K562 (cell line): ENCODE measurements at regions not wholly inside any gene's neighbourhood (a gene's known extent, or its start where the extent isn't known, plus 50 kb on each side); places are given as distances from the start of the nearest gene placed in this dataset.
A peak's percentile ranks its signal among the peaks of the same experiment; 100 is the strongest.
"Not testable (repeated sequence)": the region's sequence is repeated elsewhere in the genome, so short reads cannot be mapped to it uniquely, and the experiment has no call there.

ENCODE experiments used
- ATAC-seq: fragments of 200-7000 bp; cut with Tn5 transposase; 3 replicates; pipeline ENCODE4 v1.9.1; 2020; ENCODE audit warnings: moderate library complexity
- BruUV-seq: library from RNA; stranded (reverse); fragments of 400-500 nt; replicated peaks from 2 replicates; lab custom pipeline; 2021; lab: Mats Ljungman, UMichigan
- CTCF ChIA-PET: fragments of 300-600 bp; formaldehyde crosslinking; extraction: SDS; loops from one replicate; lab custom pipeline; 2021; ENCODE audit warnings: low intra/inter-chr PET ratio; lab: Yijun Ruan, JAX
- POLR2A ChIA-PET: fragments of 300-600, 350-650 bp; sonication (Branson Sonifier 250); formaldehyde crosslinking; extraction: SDS; loops from one replicate; lab custom pipeline; 2021; ENCODE audit warnings: antibody characterized with exemption, inconsistent platforms; lab: Yijun Ruan, JAX
- DNase-seq, 4 experiments: peaks; one replicate each; pipeline versions ENCODE4 v3.0.0 to v3.0.0-alpha.2; 2011 to 2018; ENCODE audit warnings: low spot score in 3 of 4, mixed read lengths in 3 of 4; ENCODE audit errors: extremely low read depth in 1 of 4
- FAIRE-seq: peaks from 2 replicates; lab custom pipeline; 2011; peaks lifted over from hg19 to GRCh38; lab: Jason Lieb, UNC
- H2AFZ ChIP-seq: 2 replicates; pipeline ENCODE4 v1.6.0; 2011; ENCODE audit warnings: low read depth, low read length, control low read depth, inconsistent platforms
- H3K27ac ChIP-seq: fragments of 200-600 bp; 3 replicates; pipeline ENCODE4 v1.8.0; 2011; ENCODE audit warnings: low read depth, mild to moderate bottlenecking, control low read depth, inconsistent platforms, low read length, moderate library complexity, mixed read lengths; ENCODE audit errors: extremely low read depth
- H3K27me3 ChIP-seq, 2 experiments: fragments of 300-600 bp in 1 of 2; 2 replicates in 1 of 2; 3 replicates in 1 of 2; pipeline versions ENCODE4 v1.6.0 to v1.8.0; 2011; ENCODE audit warnings: inconsistent platforms in 2 of 2, low read length in 2 of 2, mild to moderate bottlenecking in 1 of 2, mixed read lengths in 1 of 2, moderate library complexity in 1 of 2; ENCODE audit not compliant: control insufficient read depth in 2 of 2, insufficient read depth in 2 of 2
- H3K36me3 ChIP-seq: fragments of 300-600 bp; 3 replicates; pipeline ENCODE4 v1.8.0; 2011; ENCODE audit warnings: mild to moderate bottlenecking, low read length, inconsistent platforms; ENCODE audit not compliant: control insufficient read depth, insufficient read depth
- H3K4me1 ChIP-seq, 2 experiments: fragments of 200-600 bp in 1 of 2; replicated peaks in 1 of 2; 2 replicates in 1 of 2; 3 replicates in 1 of 2; pipeline versions ENCODE4 v1.5.1 to v1.8.0; 2011; ENCODE audit warnings: inconsistent platforms in 2 of 2, low read length in 2 of 2, mild to moderate bottlenecking in 1 of 2, mixed read lengths in 1 of 2, moderate library complexity in 1 of 2; ENCODE audit not compliant: control insufficient read depth in 2 of 2, insufficient read depth in 2 of 2
- H3K4me2 ChIP-seq: 2 replicates; pipeline ENCODE4 v1.6.1; 2011; ENCODE audit warnings: low read length, control low read depth, inconsistent platforms, mixed read lengths; ENCODE audit not compliant: insufficient read depth
- H3K4me3 ChIP-seq: fragments of 200-600 bp; sonication (generic), shearing (Covaris generic); 2 replicates; pipeline ENCODE4 v1.5.1; 2016; ENCODE audit warnings: control low read depth, inconsistent platforms
- H3K79me2 ChIP-seq: fragments of 200-600 bp; 3 replicates; pipeline ENCODE4 v1.8.0; 2011; ENCODE audit warnings: low read length, inconsistent platforms; ENCODE audit not compliant: control insufficient read depth, insufficient read depth
- H3K9ac ChIP-seq, 2 experiments: 2 replicates each; pipeline versions ENCODE4 v1.6.0 to v1.6.1; 2011; ENCODE audit warnings: low read depth in 2 of 2, low read length in 2 of 2, control low read depth in 1 of 2, inconsistent platforms in 1 of 2, mild to moderate bottlenecking in 1 of 2, mixed read lengths in 1 of 2; ENCODE audit not compliant: insufficient read depth in 1 of 2
- H3K9me1 ChIP-seq: one replicate; pipeline ENCODE4 v1.6.0; 2011; ENCODE audit warnings: inconsistent platforms, mild to moderate bottlenecking, low read length, moderate library complexity; ENCODE audit not compliant: control insufficient read depth, insufficient read depth
- H3K9me3 ChIP-seq: replicated peaks from 2 replicates; pipeline ENCODE4 v1.5.1; 2011; ENCODE audit warnings: low read depth, low read length, inconsistent platforms; ENCODE audit not compliant: control insufficient read depth, insufficient read depth
- H4K20me1 ChIP-seq: replicated peaks from 2 replicates; pipeline ENCODE4 v1.6.1; 2011; ENCODE audit warnings: low read length, inconsistent platforms, mixed read lengths; ENCODE audit not compliant: control insufficient read depth, insufficient read depth
- ARID2 ChIP-seq: fragments of 450-650 bp; IDR thresholded peaks from 2 replicates; pipeline ENCODE4 v1.6.1; 2017; ENCODE audit warnings: antibody characterized with exemption, mild to moderate bottlenecking
- E2F5 ChIP-seq: sonication (generic); formaldehyde crosslinking; IDR thresholded peaks from 2 replicates; pipeline ENCODE4 v1.8.0; 2022; ENCODE audit warnings: mild to moderate bottlenecking, missing genetic modification reagents
- EGR1 ChIP-seq: fragments of 450-650 bp; conservative IDR thresholded peaks from 2 replicates; pipeline ENCODE4 v1.6.1; 2017; ENCODE audit warnings: mild to moderate bottlenecking
- KDM1A ChIP-seq, 2 experiments: fragments of 450-650 bp; IDR thresholded peaks; 2 replicates each; pipeline ENCODE4 v1.6.1; 2016; ENCODE audit warnings: mild to moderate bottlenecking in 2 of 2
- RBFOX2 ChIP-seq: fragments of 200-400 bp; formaldehyde crosslinking; IDR thresholded peaks from 2 replicates; pipeline ENCODE4 v1.6.1; 2017; ENCODE audit warnings: low read depth, mild to moderate bottlenecking, low read length, moderate library complexity
- ZKSCAN8 ChIP-seq: fragments of 200-800 bp; sonication (Bioruptor generic); IDR thresholded peaks from 2 replicates; pipeline ENCODE4 v1.6.1; 2016; ENCODE audit warnings: missing genetic modification characterization, missing compliant biosample characterization
- WGBS: fragments of 100-300 bp; shearing (Covaris generic); methylation state at CpG from one replicate; pipeline ENCODE4 v1.1.6; 2016; ENCODE audit warnings: low coverage, mixed read lengths; ENCODE audit not compliant: insufficient coverage; ENCODE audit errors: missing lambda C conversion rate; 5-methylcytosine and 5-hydroxymethylcytosine counted together
- in situ Hi-C: fragments of 300-500 bp; cut with MboI; formaldehyde crosslinking; loops from 4 replicates; pipeline ENCODE4 v1.15.0; 2018; ENCODE audit warnings: inconsistent platforms, mixed read lengths
- intact Hi-C: fragments of 100-400 bp; cut with micrococcal nuclease; formaldehyde crosslinking; loops from 2 replicates; pipeline ENCODE4 v1.14.2; 2022
- TF ChIP-seq, protein P1 (sequence below): sonication (generic); formaldehyde crosslinking; IDR thresholded peaks from 2 replicates; pipeline ENCODE4 v1.8.0; 2023; ENCODE audit warnings: mild to moderate bottlenecking, missing genetic modification reagents

DNA sequence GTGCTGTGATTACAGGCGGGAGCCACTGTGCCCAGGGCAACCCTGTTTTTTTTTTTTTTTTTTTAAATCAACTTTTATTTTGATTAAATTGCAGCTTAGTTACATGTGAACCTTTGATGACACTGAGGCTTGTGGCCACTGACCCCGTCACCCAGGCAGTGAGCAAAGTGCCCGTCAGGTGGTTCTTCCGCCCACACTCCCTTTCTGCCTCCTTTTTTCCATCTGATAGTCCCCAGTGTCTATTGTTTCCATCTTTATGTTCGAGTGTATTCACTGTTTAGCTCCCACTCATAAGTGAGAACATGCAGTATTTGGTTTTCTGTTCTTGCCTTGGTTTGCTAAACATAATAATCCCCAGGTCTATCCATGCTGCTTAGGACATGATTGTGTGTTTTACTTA lies 110.9 kb upstream of the GRK3 start (continued):
- TF ChIP-seq ZKSCAN8 (no peak), E2F5 (CRISPR knock-in tag) (no peak)

- DNase-seq, FAIRE-seq, BruUV-seq, H2AFZ ChIP-seq, H3K27ac ChIP-seq, ATAC-seq, H3K9me3 ChIP-seq, H3K9ac ChIP-seq, H4K20me1 ChIP-seq, H3K4me1 ChIP-seq, POLR2A ChIA-PET, CTCF ChIA-PET, H3K4me2 ChIP-seq, intact Hi-C loops, H3K27me3 ChIP-seq, H3K4me3 ChIP-seq, H3K9me1 ChIP-seq: not testable (repeated sequence)
- TF ChIP-seq EGR1 (0 out of 2 replicates have a peak, but pooled peaks have one; percentile 14), KDM1A (IDR thresholded peaks at IDR 0.05) (peak in 1 of 2 experiments; percentile 96; a peak in 2 of 4 replicates), ARID2 (peak; percentile 79; the same call in 1 of the 2 replicates), RBFOX2 (0 out of 2 replicates have a peak, but pooled peaks have one; percentile 29)
- TF ChIP-seq, protein P1, sequence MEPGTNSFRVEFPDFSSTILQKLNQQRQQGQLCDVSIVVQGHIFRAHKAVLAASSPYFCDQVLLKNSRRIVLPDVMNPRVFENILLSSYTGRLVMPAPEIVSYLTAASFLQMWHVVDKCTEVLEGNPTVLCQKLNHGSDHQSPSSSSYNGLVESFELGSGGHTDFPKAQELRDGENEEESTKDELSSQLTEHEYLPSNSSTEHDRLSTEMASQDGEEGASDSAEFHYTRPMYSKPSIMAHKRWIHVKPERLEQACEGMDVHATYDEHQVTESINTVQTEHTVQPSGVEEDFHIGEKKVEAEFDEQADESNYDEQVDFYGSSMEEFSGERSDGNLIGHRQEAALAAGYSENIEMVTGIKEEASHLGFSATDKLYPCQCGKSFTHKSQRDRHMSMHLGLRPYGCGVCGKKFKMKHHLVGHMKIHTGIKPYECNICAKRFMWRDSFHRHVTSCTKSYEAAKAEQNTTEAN (CRISPR knock-in tag), result peak; percentile 44; the same call in 1 of the 2 replicates
- peaks cover 40% of the 10 kb centered on the region; the same call in 2 of the 3 replicates for H3K36me3 ChIP-seq
- peaks cover 32% of the 10 kb centered on the region for H3K79me2 ChIP-seq
- 96% methylated on average over 9 of the region's 13 CpGs for WGBS
- in situ Hi-C loops, result loop anchor here (10.0 kb wide), 2 partner anchors 232 to 878 kb away; no protein-coding TSS in a partner anchor
These were observed 108.0 kb upstream of the GRK3 start for GRCh38 chr22:25456300-25457043.

DNA sequence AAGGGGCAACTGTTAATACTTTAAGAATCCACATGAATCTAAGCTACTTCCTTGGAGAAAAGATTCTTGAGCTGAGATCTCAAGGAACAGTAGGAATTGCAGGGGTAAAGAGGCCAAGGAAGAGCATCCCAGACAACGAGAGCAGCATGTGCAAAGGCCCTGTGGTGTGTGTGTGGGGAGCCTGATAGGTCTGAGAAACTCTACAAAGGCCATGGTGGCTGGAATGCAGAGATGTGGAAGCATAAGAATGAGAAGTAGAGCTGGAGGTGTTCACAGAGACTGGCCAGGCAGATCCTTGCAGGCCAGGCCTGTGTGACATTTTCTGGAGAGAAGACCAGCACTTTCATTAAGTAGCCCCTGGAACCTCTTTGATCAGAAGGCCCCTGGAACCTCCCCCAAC lies 105.8 kb upstream of the GRK3 start:
- BruUV-seq, ATAC-seq, H3K4me1 ChIP-seq, CTCF ChIA-PET, H3K4me2 ChIP-seq, H3K4me3 ChIP-seq, H3K27ac ChIP-seq, H3K9ac ChIP-seq, intact Hi-C loops, H3K27me3 ChIP-seq, DNase-seq, H3K9me3 ChIP-seq, FAIRE-seq, H3K9me1 ChIP-seq, H4K20me1 ChIP-seq, H2AFZ ChIP-seq: not testable (repeated sequence)
- peaks cover 11% of the 10 kb centered on the region for H3K79me2 ChIP-seq
- no CpG with 5 or more reads among the region's 1 CpG for WGBS
- H3K36me3 ChIP-seq, result peaks cover 33% of the 10 kb centered on the region; the same call in 2 of the 3 replicates
- POLR2A ChIA-PET, result interaction anchor here (0.6 to 1.2 kb wide), 2 partner anchors 16 to 310 kb away, joined by 3 read pairs; no protein-coding TSS in a partner anchor
- in situ Hi-C loops, result loop anchor here (10.0 kb wide), 2 partner anchors 234 to 876 kb away; no protein-coding TSS in a partner anchor
